ENCODE measurements at regions not wholly inside any gene's neighbourhood (a gene's known extent, or its start where the extent isn't known, plus 50 kb on each side); places are given as distances from the start of the nearest gene placed in this dataset.

- TF ChIP-seq THAP9 (CRISPR knock-in tag; IDR thresholded peaks at IDR 0.05; ENCODE audit: borderline replicate concordance) (no peak), ZBED4 (CRISPR knock-in tag; IDR thresholded peaks at IDR 0.05; ENCODE audit: borderline replicate concordance) (no peak), ZNF446 (CRISPR knock-in tag; IDR thresholded peaks at IDR 0.05) (no peak), NFE2L2 (IDR thresholded peaks at IDR 0.05; ENCODE audit: low read length) (no peak)
Observed at GRCh38 chr4:181520790-181521189, 722.4 kb upstream of the TENM3 start (continued).

GRCh38 chr4:181523973-181524372, 719.2 kb upstream of the TENM3 start:
- Histone ChIP-seq H3K4me1 (ENCODE audit: insufficient read depth, low read length) (no peaks in the 10 kb centered on the region), H3K79me2 (ENCODE audit: insufficient read depth, low read length) (no peaks in the 10 kb centered on the region), H3K9me3 (ENCODE audit: low read length) (no peaks in the 10 kb centered on the region), H4K20me1 (ENCODE audit: insufficient read depth, low read length) (no peaks in the 10 kb centered on the region), H3K36me3 (replicated peaks in 1 of 2; ENCODE audit: control insufficient read depth in 1 of 2, insufficient read depth in 2 of 2, low read length in 2 of 2) (no peaks in the 10 kb centered on the region), H2AFZ (ENCODE audit: low read length) (no peak overlapping the region), H3K9ac (ENCODE audit: insufficient read depth, low read depth, low read length) (no peak overlapping the region), H3K4me3 (replicated peaks in 1 of 3; ENCODE audit: insufficient read depth in 1 of 3, low read depth in 2 of 3, low read length in 3 of 3) (no peak overlapping the region), H3K4me2 (ENCODE audit: low read depth, low read length) (no peak overlapping the region), H3K27ac (ENCODE audit: extremely low read length, insufficient read depth, low read length) (no peak overlapping the region), H3K27me3 (ENCODE audit: control insufficient read depth in 1 of 2, insufficient read depth in 2 of 2, low read length in 2 of 2) (peaks cover 1 to 7% of the 10 kb centered on the region in 2 experiments; a peak in 1 of 5 replicates)
- ChIA-PET CTCF (ENCODE audit: low intra/inter-chr PET ratio, low total read pairs) (no interaction called here), POLR2A (no interaction called here)
- TF ChIP-seq HMG20B (CRISPR knock-in tag; conservative IDR thresholded peaks at IDR 0.05) (no peak), TFAP4 (IDR thresholded peaks at IDR 0.05; ENCODE audit: borderline replicate concordance, low read depth) (no peak), ZNF772 (CRISPR knock-in tag; IDR thresholded peaks at IDR 0.05) (no peak), HOXA5 (CRISPR knock-in tag; IDR thresholded peaks at IDR 0.05) (no peak), ELK4 (CRISPR knock-in tag; IDR thresholded peaks at IDR 0.05; ENCODE audit: borderline replicate concordance) (no peak), NFIB (CRISPR knock-in tag; IDR thresholded peaks at IDR 0.05; ENCODE audit: borderline replicate concordance) (no peak), ZNF737 (CRISPR knock-in tag; IDR thresholded peaks at IDR 0.05; ENCODE audit: borderline replicate concordance) (no peak), RFX3 (CRISPR knock-in tag; IDR thresholded peaks at IDR 0.05) (no peak)
- intact Hi-C loops (cut with micrococcal nuclease; ENCODE audit: unreplicated experiment) = no loop called here
- ATAC-seq (no peak), FAIRE-seq (no peak), DNase-seq (ENCODE audit: low spot score) (no peak)
- WGBS (ENCODE audit: low lambda C conversion rate) = 3% methylated on average over 8 of the region's 8 CpGs
- in situ Hi-C loops (cut with HindIII; ENCODE audit: extremely low pct_ligation_motif_present, low pct_unique_long_range_greater_than_20kb) = loop anchor here (10.0 kb wide), 1 partner anchor 219 kb away; no protein-coding TSS in a partner anchor
- BruUV-seq (replicated peaks) = no TSS peak

All from HepG2 (cell line).